IMR-90 (cell line): ENCODE measurements at regions not wholly inside any gene's neighbourhood (a gene's known extent, or its start where the extent isn't known, plus 50 kb on each side); places are given as distances from the start of the nearest gene placed in this dataset.

Source experiments
- ATAC-seq: fragments of 200-7000 bp; cut with Tn5 transposase; 2 replicates; pipeline ENCODE4 v1.9.1; 2020; ENCODE audit warnings: low read depth, mild to moderate bottlenecking, moderate library complexity
- BruUV-seq: library from RNA; stranded (reverse); fragments of 400-500 nt; replicated peaks from 2 replicates; lab custom pipeline; 2021; lab: Mats Ljungman, UMichigan
- CTCF ChIA-PET: fragments of 300-600 bp; formaldehyde crosslinking; extraction: SDS; loops from one replicate; lab custom pipeline; 2021; ENCODE audit warnings: antibody characterized with exemption; lab: Yijun Ruan, JAX
- POLR2A ChIA-PET: fragments of 300-600 bp; sonication (Branson Sonifier 250); formaldehyde crosslinking; loops from one replicate; lab custom pipeline; 2022; ENCODE audit warnings: antibody characterized with exemption; ENCODE audit not compliant: unreplicated experiment; lab: Charles Lee
- DNase-seq: peaks from one replicate; pipeline ENCODE4 v3.0.0; 2013
- H2AFZ ChIP-seq: replicated peaks from 2 replicates; pipeline ENCODE3; 2013; ENCODE audit warnings: low read length, mild to moderate bottlenecking; ENCODE audit not compliant: poor library complexity
- H2AK5ac ChIP-seq: 2 replicates; pipeline ENCODE4 v1.6.1; 2013; ENCODE audit warnings: low read depth, low read length, inconsistent platforms
- H2AK9ac ChIP-seq: replicated peaks from 2 replicates; pipeline ENCODE3; 2013; ENCODE audit warnings: mild to moderate bottlenecking, low read depth, low read length, moderate library complexity; ENCODE audit not compliant: poor library complexity
- H2BK120ac ChIP-seq: 2 replicates; pipeline ENCODE4 v1.6.1; 2013; ENCODE audit warnings: low read depth, low read length, inconsistent platforms
- H2BK15ac ChIP-seq: 3 replicates; pipeline ENCODE4 v1.6.1; 2013; ENCODE audit warnings: low read depth, low read length, inconsistent platforms
- H2BK20ac ChIP-seq: 2 replicates; pipeline ENCODE4 v1.6.1; 2013; ENCODE audit warnings: low read depth, mild to moderate bottlenecking, inconsistent platforms, low read length, moderate library complexity
- H2BK5ac ChIP-seq: 2 replicates; pipeline ENCODE4 v1.6.1; 2013; ENCODE audit warnings: mild to moderate bottlenecking, low read depth, low read length, inconsistent platforms; ENCODE audit not compliant: poor library complexity, severe bottlenecking
- H3K14ac ChIP-seq: replicated peaks from 2 replicates; pipeline ENCODE4 v1.6.1; 2013; ENCODE audit warnings: low read depth, low read length, inconsistent platforms
- H3K18ac ChIP-seq: 2 replicates; pipeline ENCODE4 v1.6.1; 2013; ENCODE audit warnings: low read depth, low read length, control low read depth
- H3K23ac ChIP-seq: 2 replicates; pipeline ENCODE4 v1.6.1; 2013; ENCODE audit warnings: low read depth, low read length, inconsistent platforms
- H3K27ac ChIP-seq: 2 replicates; pipeline ENCODE4 v1.5.1; 2013; ENCODE audit warnings: mild to moderate bottlenecking, control low read depth, low read length; ENCODE audit not compliant: insufficient read depth
- H3K27me3 ChIP-seq: 2 replicates; pipeline ENCODE4 v1.6.1; 2013; ENCODE audit warnings: low read length; ENCODE audit not compliant: control insufficient read depth, insufficient read depth
- H3K36me3 ChIP-seq: 2 replicates; pipeline ENCODE4 v1.6.1; 2013; ENCODE audit warnings: low read length, mixed read lengths; ENCODE audit not compliant: control insufficient read depth, insufficient read depth
- H3K4ac ChIP-seq: 2 replicates; pipeline ENCODE4 v1.6.1; 2013; ENCODE audit warnings: low read depth, low read length, inconsistent platforms
- H3K4me1 ChIP-seq: 2 replicates; pipeline ENCODE4 v1.6.1; 2013; ENCODE audit warnings: low read length, mixed read lengths; ENCODE audit not compliant: control insufficient read depth, insufficient read depth
- H3K4me2 ChIP-seq: 2 replicates; pipeline ENCODE4 v1.6.1; 2013; ENCODE audit warnings: low read depth, mild to moderate bottlenecking, control low read depth, low read length, moderate library complexity
- H3K4me3 ChIP-seq: 2 replicates; pipeline ENCODE4 v1.5.1; 2013; ENCODE audit warnings: low read depth, mild to moderate bottlenecking, control low read depth, low read length, moderate library complexity; ENCODE audit not compliant: insufficient read depth
- H3K56ac ChIP-seq: 2 replicates; pipeline ENCODE4 v1.6.1; 2013; ENCODE audit warnings: low read length, inconsistent platforms; ENCODE audit not compliant: insufficient read depth; ENCODE audit errors: extremely low read depth
- H3K79me1 ChIP-seq, 2 experiments: 2 replicates each; pipeline ENCODE4 v1.6.1; 2013; ENCODE audit warnings: low read length in 2 of 2, inconsistent platforms in 1 of 2, low read depth in 1 of 2
- H3K9ac ChIP-seq: 2 replicates; pipeline ENCODE4 v1.6.1; 2013; ENCODE audit warnings: low read depth, low read length, control low read depth
- H3K9me1 ChIP-seq: 2 replicates; pipeline ENCODE4 v1.6.1; 2013; ENCODE audit warnings: low read length, inconsistent platforms; ENCODE audit not compliant: insufficient read depth
- H3K9me3 ChIP-seq: 2 replicates; pipeline ENCODE4 v1.6.1; 2013; ENCODE audit warnings: low read length; ENCODE audit not compliant: control insufficient read depth, insufficient read depth
- H4K20me1 ChIP-seq: 2 replicates; pipeline ENCODE4 v1.6.1; 2013; ENCODE audit warnings: low read length, inconsistent platforms; ENCODE audit not compliant: insufficient read depth
- H4K5ac ChIP-seq: 2 replicates; pipeline ENCODE4 v1.6.1; 2013; ENCODE audit warnings: mild to moderate bottlenecking, low read depth, low read length, control low read depth
- H4K8ac ChIP-seq, 2 experiments: 2 replicates each; pipeline ENCODE4 v1.6.1; 2013; ENCODE audit warnings: low read depth in 2 of 2, low read length in 2 of 2, control low read depth in 1 of 2, inconsistent platforms in 1 of 2
- H4K91ac ChIP-seq: 2 replicates; pipeline ENCODE4 v1.6.1; 2013; ENCODE audit warnings: low read depth, low read length, inconsistent platforms; ENCODE audit not compliant: insufficient read depth
- BHLHE40 ChIP-seq: fragments of 150-350 bp; IDR thresholded peaks from 2 replicates; pipeline ENCODE4 v1.6.1; 2016; ENCODE audit warnings: mild to moderate bottlenecking, low read depth, low read length
- CEBPB ChIP-seq: IDR thresholded peaks from 2 replicates; pipeline ENCODE4 v1.6.1; 2012; ENCODE audit warnings: low read depth, low read length, improper control_type of control experiment
- CHD1 ChIP-seq: IDR thresholded peaks from 2 replicates; pipeline ENCODE4 v1.6.1; 2012; ENCODE audit warnings: low read depth, low read length, improper control_type of control experiment
- FOS ChIP-seq: fragments of 150-350 bp; IDR thresholded peaks from 2 replicates; pipeline ENCODE4 v1.6.1; 2016; ENCODE audit warnings: low read depth, low read length
- MAFK ChIP-seq: IDR thresholded peaks from 2 replicates; pipeline ENCODE4 v1.6.1; 2012; ENCODE audit warnings: low read depth, low read length, improper control_type of control experiment
- MAZ ChIP-seq: IDR thresholded peaks from 2 replicates; pipeline ENCODE4 v1.6.1; 2012; ENCODE audit warnings: low read depth, mild to moderate bottlenecking, low read length, improper control_type of control experiment, moderate library complexity, borderline replicate concordance
- MXI1 ChIP-seq: IDR thresholded peaks from 2 replicates; pipeline ENCODE4 v1.6.1; 2012; ENCODE audit warnings: low read depth, mild to moderate bottlenecking, low read length, moderate library complexity, borderline replicate concordance
- POLR2A ChIP-seq: IDR thresholded peaks from 2 replicates; pipeline ENCODE4 v1.6.1; 2012; ENCODE audit warnings: mild to moderate bottlenecking, low read depth, low read length
- RAD21 ChIP-seq: IDR thresholded peaks from 2 replicates; pipeline ENCODE4 v1.6.1; 2012; ENCODE audit warnings: low read length, improper control_type of control experiment
- RCOR1 ChIP-seq: IDR thresholded peaks from 2 replicates; pipeline ENCODE4 v1.6.1; 2012; ENCODE audit warnings: mild to moderate bottlenecking, low read length, improper control_type of control experiment; ENCODE audit not compliant: insufficient replicate concordance
- RFX5 ChIP-seq: IDR thresholded peaks from 2 replicates; pipeline ENCODE4 v1.8.0; 2012; ENCODE audit warnings: low read depth, mild to moderate bottlenecking, low read length, moderate library complexity
- SMC3 ChIP-seq: fragments of 150-350 bp; IDR thresholded peaks from 2 replicates; pipeline ENCODE4 v1.6.1; 2016; ENCODE audit warnings: low read depth, mild to moderate bottlenecking, antibody characterized with exemption, low read length, moderate library complexity
- WGBS, 2 experiments: methylation state at CpG; one replicate each; pipeline versions ENCODE4 v1.1.5 to v1.1.7; 2013; ENCODE audit warnings: missing lambda C conversion rate in 2 of 2; ENCODE audit not compliant: insufficient read length in 1 of 2; ENCODE audit errors: extremely low coverage in 2 of 2; 5-methylcytosine and 5-hydroxymethylcytosine counted together
- dilution Hi-C: fragments of 300-500 bp; cut with HindIII; formaldehyde crosslinking; loops from one replicate; pipeline ENCODE4 v1.14.3; 2018; ENCODE audit warnings: low sequenced_read_pairs; ENCODE audit not compliant: unreplicated experiment
- in situ Hi-C: fragments of 300-500 bp; cut with MboI; formaldehyde crosslinking; loops from 3 replicates; pipeline ENCODE4 v1.14.3; 2019; ENCODE audit warnings: low sequenced_read_pairs, inconsistent platforms, mixed read lengths
- intact Hi-C: fragments of 100-400 bp; cut with micrococcal nuclease; formaldehyde crosslinking; loops from 2 replicates; pipeline ENCODE4 v1.10.0; 2022
- TF ChIP-seq, protein P1 (sequence below): conservative IDR thresholded peaks from 2 replicates; pipeline ENCODE4 v1.5.1; 2012; ENCODE audit warnings: mild to moderate bottlenecking, low read depth, low read length, improper control_type of control experiment
- TF ChIP-seq, protein P2 (sequence below): fragments of 150-350 bp; IDR thresholded peaks from 2 replicates; pipeline ENCODE4 v1.6.1; 2016; ENCODE audit warnings: low read depth, mild to moderate bottlenecking, low read length, moderate library complexity, borderline replicate concordance

DNA sequence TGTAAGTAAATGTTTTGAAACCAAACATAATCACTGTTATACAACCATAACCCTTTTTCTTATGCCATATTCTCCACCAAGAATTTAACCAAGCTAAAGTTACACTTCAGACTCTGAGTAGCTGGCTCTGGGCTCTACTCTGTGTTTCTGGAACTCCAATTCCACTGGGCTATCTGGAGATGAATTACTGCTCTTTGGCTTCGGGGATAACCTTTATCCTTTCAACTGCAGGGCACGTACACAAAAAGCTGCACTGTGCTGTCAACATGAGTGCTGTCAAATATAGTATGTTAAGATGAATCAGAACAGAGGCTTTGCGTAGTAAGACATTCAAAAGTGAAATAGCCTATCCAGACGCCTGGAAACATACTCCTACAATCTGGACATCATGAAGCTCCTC, 500.6 kb downstream of the LTN1 start:
- no peak overlapping the region for H3K23ac ChIP-seq
- BruUV-seq = no TSS peak
- peaks cover 2% of the 10 kb centered on the region; the same call in 1 of the 2 replicates for H3K4me1 ChIP-seq
- H2AFZ ChIP-seq = no peak overlapping the region
- H2BK120ac ChIP-seq = no peak overlapping the region
- H4K8ac ChIP-seq = no peak overlapping the region
- no peak overlapping the region for H3K14ac ChIP-seq
- H2AK5ac ChIP-seq = no peak overlapping the region
- H4K5ac ChIP-seq = no peak overlapping the region
- H3K4me2 ChIP-seq = no peak overlapping the region
- CTCF ChIA-PET = interaction anchor here (0.6 kb wide), 1 partner anchor 1808 kb away, joined by 3 read pairs; no protein-coding TSS in a partner anchor
- POLR2A ChIA-PET = no interaction called here
- no peak overlapping the region for H3K9ac ChIP-seq
- no peak overlapping the region for H2BK15ac ChIP-seq
- DNase-seq = no peak
- H2BK20ac ChIP-seq = no peak overlapping the region
- no peaks in the 10 kb centered on the region for H4K20me1 ChIP-seq
- H3K56ac ChIP-seq = no peak overlapping the region
- H3K9me3 ChIP-seq = no peaks in the 10 kb centered on the region
- H2AK9ac ChIP-seq = no peak overlapping the region
- no CpG with 5 or more reads among the region's 4 CpGs for WGBS, 2 experiments
- no peak overlapping the region for H3K27ac ChIP-seq
- no peak for ATAC-seq
- H3K9me1 ChIP-seq = no peaks in the 10 kb centered on the region
- intact Hi-C loops (no loop called here), dilution Hi-C loops (no loop called here), in situ Hi-C loops (no loop called here)
- H3K4me3 ChIP-seq = no peak overlapping the region
- H3K36me3 ChIP-seq = no peaks in the 10 kb centered on the region
- H3K18ac ChIP-seq = no peak overlapping the region
- no peak overlapping the region for H4K91ac ChIP-seq
- H3K27me3 ChIP-seq = no peaks in the 10 kb centered on the region
- H3K79me1 ChIP-seq = no peaks in the 10 kb centered on the region
- no peak overlapping the region for H3K4ac ChIP-seq
- no peak overlapping the region for H2BK5ac ChIP-seq
- TF ChIP-seq, protein P1, sequence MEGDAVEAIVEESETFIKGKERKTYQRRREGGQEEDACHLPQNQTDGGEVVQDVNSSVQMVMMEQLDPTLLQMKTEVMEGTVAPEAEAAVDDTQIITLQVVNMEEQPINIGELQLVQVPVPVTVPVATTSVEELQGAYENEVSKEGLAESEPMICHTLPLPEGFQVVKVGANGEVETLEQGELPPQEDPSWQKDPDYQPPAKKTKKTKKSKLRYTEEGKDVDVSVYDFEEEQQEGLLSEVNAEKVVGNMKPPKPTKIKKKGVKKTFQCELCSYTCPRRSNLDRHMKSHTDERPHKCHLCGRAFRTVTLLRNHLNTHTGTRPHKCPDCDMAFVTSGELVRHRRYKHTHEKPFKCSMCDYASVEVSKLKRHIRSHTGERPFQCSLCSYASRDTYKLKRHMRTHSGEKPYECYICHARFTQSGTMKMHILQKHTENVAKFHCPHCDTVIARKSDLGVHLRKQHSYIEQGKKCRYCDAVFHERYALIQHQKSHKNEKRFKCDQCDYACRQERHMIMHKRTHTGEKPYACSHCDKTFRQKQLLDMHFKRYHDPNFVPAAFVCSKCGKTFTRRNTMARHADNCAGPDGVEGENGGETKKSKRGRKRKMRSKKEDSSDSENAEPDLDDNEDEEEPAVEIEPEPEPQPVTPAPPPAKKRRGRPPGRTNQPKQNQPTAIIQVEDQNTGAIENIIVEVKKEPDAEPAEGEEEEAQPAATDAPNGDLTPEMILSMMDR = no peak
- TF ChIP-seq SMC3 (no peak), FOS (no peak), POLR2A (no peak), MAFK (no peak), RCOR1 (no peak), RAD21 (no peak), CEBPB (no peak), CHD1 (no peak), MXI1 (no peak), MAZ (no peak), BHLHE40 (no peak), RFX5 (no peak)
- TF ChIP-seq, protein P2, sequence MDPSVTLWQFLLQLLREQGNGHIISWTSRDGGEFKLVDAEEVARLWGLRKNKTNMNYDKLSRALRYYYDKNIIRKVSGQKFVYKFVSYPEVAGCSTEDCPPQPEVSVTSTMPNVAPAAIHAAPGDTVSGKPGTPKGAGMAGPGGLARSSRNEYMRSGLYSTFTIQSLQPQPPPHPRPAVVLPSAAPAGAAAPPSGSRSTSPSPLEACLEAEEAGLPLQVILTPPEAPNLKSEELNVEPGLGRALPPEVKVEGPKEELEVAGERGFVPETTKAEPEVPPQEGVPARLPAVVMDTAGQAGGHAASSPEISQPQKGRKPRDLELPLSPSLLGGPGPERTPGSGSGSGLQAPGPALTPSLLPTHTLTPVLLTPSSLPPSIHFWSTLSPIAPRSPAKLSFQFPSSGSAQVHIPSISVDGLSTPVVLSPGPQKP = no peak
